ENCODE measurements at regions not wholly inside any gene's neighbourhood (a gene's known extent, or its start where the extent isn't known, plus 50 kb on each side); places are given as distances from the start of the nearest gene placed in this dataset.

DNA sequence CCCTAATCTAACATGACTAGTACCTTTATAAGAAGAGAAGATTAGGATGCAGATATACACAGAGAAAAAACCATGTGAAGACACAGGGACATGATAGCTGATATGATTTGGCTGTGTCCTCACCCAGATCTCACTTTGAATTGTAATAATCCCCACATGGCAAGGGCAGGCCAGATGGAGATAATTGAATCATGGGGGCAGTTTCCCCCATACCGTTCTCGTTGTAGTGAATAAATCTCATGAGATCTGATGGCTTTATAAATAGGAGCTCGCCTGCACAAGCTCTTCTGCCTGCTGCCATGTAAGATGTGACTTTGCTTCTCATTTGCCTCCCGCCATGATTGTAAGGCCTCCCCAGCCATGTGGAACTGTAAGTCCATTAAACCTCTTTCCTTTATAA, 364.3 kb downstream of the FBXW7 start:
- no peak for TF ChIP-seq ZFX (IDR thresholded peaks at IDR 0.05; ENCODE audit: borderline replicate concordance)
- TF ChIP-seq, protein P1, sequence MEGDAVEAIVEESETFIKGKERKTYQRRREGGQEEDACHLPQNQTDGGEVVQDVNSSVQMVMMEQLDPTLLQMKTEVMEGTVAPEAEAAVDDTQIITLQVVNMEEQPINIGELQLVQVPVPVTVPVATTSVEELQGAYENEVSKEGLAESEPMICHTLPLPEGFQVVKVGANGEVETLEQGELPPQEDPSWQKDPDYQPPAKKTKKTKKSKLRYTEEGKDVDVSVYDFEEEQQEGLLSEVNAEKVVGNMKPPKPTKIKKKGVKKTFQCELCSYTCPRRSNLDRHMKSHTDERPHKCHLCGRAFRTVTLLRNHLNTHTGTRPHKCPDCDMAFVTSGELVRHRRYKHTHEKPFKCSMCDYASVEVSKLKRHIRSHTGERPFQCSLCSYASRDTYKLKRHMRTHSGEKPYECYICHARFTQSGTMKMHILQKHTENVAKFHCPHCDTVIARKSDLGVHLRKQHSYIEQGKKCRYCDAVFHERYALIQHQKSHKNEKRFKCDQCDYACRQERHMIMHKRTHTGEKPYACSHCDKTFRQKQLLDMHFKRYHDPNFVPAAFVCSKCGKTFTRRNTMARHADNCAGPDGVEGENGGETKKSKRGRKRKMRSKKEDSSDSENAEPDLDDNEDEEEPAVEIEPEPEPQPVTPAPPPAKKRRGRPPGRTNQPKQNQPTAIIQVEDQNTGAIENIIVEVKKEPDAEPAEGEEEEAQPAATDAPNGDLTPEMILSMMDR (IDR thresholded peaks at IDR 0.05): no peak

DNA sequence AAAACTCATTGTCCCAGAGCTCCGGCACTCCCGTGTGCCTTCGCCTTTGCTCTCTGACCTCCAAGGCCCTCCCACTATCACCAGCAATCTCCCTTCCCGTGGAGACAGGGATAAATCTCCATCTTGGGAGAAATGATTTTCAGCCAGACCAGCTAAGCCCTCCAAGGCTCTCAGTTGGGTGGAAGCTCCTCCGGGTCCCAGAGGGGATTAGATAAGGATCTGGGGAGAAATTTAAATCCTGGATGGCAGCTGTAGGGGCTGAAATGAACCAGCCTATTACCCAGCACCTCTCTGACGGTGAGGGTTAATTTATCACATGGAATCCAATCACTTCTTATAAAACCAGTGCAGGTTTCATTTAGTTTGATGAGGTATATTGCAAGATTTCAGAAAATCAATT, 366.2 kb downstream of the FBXW7 start:
- TF ChIP-seq, protein P1 (IDR thresholded peaks at IDR 0.05): no peak
- TF ChIP-seq ZFX (IDR thresholded peaks at IDR 0.05; ENCODE audit: borderline replicate concordance): no peak
- H3K27ac ChIP-seq: no peak overlapping the region

More for the DNA sequence above, 364.3 kb downstream of the FBXW7 start:
- H3K27ac ChIP-seq: no peak overlapping the region

DNA sequence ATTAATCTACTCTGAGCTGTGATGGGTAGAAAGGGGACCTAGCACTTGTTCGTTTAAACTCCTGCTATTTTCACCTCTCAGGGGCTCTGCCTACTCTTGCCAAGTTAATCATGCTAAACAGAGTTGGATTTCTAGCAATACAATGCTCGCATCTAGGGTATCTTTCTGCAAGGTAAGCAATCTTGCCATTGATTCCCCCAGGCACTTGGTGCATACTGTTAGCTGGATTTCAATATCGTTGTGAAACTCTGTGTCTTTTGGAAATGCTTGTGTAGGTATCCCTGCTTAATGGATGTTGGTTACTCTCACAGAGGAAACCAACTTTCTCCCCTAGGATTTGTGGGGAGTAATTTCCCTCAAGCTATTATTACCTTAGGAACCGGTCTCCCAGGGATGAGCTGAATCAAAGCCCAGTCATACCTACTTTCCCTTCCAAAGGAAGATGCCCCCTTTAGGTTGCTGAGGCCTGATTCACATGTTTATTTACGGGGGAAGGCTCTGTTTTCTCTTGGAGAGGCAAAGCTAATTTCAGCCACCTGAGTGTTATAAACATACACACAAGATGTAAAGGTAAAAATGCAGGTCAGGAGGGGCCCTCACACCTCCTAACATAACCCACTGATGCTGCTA, 366.8 kb downstream of the FBXW7 start:
- no peak for TF ChIP-seq ZFX (IDR thresholded peaks at IDR 0.05; ENCODE audit: borderline replicate concordance)
- TF ChIP-seq, protein P1 (IDR thresholded peaks at IDR 0.05): no peak
- H3K27ac ChIP-seq: no peak overlapping the region

DNA sequence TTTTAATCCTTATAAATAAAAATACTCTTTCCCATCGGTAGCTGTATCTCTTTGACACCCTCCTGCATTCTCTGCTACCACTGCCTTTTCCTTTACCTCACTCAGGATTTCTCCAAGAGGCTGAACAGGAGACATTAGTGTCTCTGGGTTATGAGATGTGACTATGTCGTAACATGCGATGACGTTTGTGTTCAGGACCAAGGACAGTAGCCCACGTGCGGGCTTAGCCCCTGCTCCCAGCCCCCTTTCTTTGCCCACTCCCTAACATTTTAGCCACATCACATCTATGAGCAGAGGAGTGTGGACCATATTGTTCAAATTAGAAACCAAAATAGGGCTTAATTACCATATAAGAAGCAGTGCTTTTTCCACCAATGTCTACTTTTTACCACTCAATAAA, 369.3 kb downstream of the FBXW7 start:
- no peak overlapping the region for H3K27ac ChIP-seq
- no peak for TF ChIP-seq ZFX (IDR thresholded peaks at IDR 0.05; ENCODE audit: borderline replicate concordance)
- TF ChIP-seq, protein P1 (IDR thresholded peaks at IDR 0.05): no peak

DNA sequence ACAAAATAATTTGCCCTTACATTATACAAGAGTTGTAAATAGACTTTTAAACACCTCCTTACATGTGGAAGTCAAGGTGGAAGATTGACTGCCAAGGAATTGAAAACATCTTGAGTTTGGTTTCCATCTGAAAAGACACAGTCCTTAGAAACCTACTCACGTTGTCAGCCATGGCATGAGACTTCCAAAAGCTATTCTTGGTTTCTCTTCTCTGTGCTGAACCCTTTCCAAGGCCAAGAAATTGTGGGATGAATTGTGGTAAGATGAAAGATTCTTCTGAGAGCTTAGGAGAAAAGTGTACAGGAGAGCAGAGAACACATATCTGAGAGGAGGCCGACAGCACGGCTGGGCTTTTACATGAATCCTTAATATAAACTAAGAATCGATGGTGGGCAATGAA, 370.0 kb downstream of the FBXW7 start:
- H3K27ac ChIP-seq: no peak overlapping the region
- TF ChIP-seq, protein P1 (IDR thresholded peaks at IDR 0.05): no peak
- TF ChIP-seq ZFX (IDR thresholded peaks at IDR 0.05; ENCODE audit: borderline replicate concordance): no peak

DNA sequence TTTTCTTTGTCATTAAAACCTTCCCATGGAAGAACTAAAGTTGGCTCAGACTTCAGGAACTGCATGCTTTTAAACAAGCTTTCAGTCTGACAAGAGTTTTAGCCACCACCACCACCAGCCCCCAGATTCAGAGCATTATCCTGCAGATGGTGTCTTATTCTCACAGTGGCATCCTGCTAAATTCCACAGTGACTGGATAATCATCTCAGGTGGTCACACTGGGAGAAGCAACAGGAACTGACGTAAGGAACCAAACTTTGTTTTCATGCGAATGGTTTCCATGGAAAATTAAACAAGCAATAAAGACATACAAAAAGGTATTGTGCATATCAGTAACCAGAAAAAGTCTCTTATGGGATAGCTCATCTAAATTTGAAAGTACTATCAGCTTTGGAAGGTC, 370.7 kb downstream of the FBXW7 start:
- no peak overlapping the region for H3K27ac ChIP-seq
- no peak for TF ChIP-seq ZFX (IDR thresholded peaks at IDR 0.05; ENCODE audit: borderline replicate concordance)
- TF ChIP-seq, protein P1 (IDR thresholded peaks at IDR 0.05): no peak

DNA sequence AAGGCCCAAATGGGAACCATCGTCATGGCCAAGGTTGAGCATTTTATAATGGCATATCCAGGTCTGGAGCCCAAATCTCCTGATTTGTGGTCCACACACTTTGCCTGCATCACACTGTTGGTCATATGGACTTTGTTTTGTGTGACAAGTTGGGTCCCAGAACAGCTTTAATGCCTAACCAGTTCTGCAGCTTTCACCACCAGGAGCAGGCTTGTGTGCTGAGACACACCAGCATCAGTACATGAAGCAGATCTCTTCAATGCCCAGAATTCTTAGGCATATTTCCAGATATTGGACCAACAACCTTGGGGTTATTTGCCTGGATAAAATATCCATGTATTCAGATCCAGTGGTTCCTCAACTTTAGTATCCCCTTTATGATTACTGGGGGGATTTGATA, 371.3 kb downstream of the FBXW7 start:
- TF ChIP-seq, protein P1 (IDR thresholded peaks at IDR 0.05): no peak
- TF ChIP-seq ZFX (IDR thresholded peaks at IDR 0.05; ENCODE audit: borderline replicate concordance): no peak
- no peak overlapping the region for H3K27ac ChIP-seq

Measured in 22Rv1 (cell line).